ENCODE measurements at regions not wholly inside any gene's neighbourhood (a gene's known extent, or its start where the extent isn't known, plus 50 kb on each side); places are given as distances from the start of the nearest gene placed in this dataset.

DNA sequence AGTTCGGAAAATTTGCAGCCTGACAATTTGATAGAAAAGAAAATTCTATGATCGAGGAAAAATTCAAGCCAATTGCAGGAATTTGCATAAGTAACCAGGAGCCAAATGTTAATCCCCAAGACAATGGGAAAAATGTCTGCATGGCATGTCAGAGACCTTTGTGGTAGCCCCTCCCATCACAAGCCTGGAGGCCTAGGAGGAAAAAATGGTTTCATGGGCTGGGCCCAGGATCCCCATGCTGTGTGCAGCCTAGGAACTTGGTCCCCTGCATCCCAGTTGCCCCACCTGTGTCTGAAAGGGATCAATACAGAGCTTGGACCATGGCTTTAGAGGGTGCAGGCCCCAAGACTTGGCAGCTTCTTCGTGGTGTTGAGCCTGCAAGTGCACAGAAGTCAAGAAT, 1847.9 kb upstream of the ACO1 start:
- intact Hi-C loops (cut with micrococcal nuclease; ENCODE audit: unreplicated experiment) (no loop called here), in situ Hi-C loops (cut with MboI) (no loop called here)
- RAD21 ChIA-PET (ENCODE audit: unreplicated experiment), result no interaction called here
- no peak for ATAC-seq
- Histone ChIP-seq H2AFZ (ENCODE audit: control insufficient read depth, low read depth, low read length) (no peak overlapping the region), H3K27ac (ENCODE audit: control insufficient read depth, insufficient read depth) (no peak overlapping the region), H3K4me1 (ENCODE audit: control insufficient read depth, insufficient read depth, low read length) (no peaks in the 10 kb centered on the region), H4K20me1 (ENCODE audit: control insufficient read depth, insufficient read depth) (no peaks in the 10 kb centered on the region), H3K79me2 (ENCODE audit: control insufficient read depth, insufficient read depth, low read length) (no peaks in the 10 kb centered on the region), H3K9ac (ENCODE audit: control insufficient read depth, insufficient read depth, low read length) (no peak overlapping the region), H3K4me2 (ENCODE audit: control insufficient read depth, insufficient read depth) (no peak overlapping the region), H3K27me3 (replicated peaks in 1 of 2; ENCODE audit: control insufficient read depth in 2 of 2, insufficient read depth in 2 of 2, low read length in 1 of 2) (no peaks in the 10 kb centered on the region), H3K4me3 (no peak overlapping the region), H3K36me3 (ENCODE audit: control insufficient read depth in 2 of 2, insufficient read depth in 2 of 2, low read length in 1 of 2) (no peaks in the 10 kb centered on the region), H3K9me3 (replicated peaks; ENCODE audit: control insufficient read depth, insufficient read depth, low read length) (no peaks in the 10 kb centered on the region)
- SMC1A ChIA-PET (ENCODE audit: uncharacterized antibody, unreplicated experiment), result no interaction called here
- POLR2A ChIA-PET, result no interaction called here
- FAIRE-seq, result no peak
- 2% methylated on average over 3 of the region's 3 CpGs for WGBS (ENCODE audit: insufficient coverage, insufficient replicate concordance, low lambda C conversion rate, missing lambda C conversion rate)
- no peak for DNase-seq (ENCODE audit: low read depth, low spot score)
- TF ChIP-seq, protein P1, sequence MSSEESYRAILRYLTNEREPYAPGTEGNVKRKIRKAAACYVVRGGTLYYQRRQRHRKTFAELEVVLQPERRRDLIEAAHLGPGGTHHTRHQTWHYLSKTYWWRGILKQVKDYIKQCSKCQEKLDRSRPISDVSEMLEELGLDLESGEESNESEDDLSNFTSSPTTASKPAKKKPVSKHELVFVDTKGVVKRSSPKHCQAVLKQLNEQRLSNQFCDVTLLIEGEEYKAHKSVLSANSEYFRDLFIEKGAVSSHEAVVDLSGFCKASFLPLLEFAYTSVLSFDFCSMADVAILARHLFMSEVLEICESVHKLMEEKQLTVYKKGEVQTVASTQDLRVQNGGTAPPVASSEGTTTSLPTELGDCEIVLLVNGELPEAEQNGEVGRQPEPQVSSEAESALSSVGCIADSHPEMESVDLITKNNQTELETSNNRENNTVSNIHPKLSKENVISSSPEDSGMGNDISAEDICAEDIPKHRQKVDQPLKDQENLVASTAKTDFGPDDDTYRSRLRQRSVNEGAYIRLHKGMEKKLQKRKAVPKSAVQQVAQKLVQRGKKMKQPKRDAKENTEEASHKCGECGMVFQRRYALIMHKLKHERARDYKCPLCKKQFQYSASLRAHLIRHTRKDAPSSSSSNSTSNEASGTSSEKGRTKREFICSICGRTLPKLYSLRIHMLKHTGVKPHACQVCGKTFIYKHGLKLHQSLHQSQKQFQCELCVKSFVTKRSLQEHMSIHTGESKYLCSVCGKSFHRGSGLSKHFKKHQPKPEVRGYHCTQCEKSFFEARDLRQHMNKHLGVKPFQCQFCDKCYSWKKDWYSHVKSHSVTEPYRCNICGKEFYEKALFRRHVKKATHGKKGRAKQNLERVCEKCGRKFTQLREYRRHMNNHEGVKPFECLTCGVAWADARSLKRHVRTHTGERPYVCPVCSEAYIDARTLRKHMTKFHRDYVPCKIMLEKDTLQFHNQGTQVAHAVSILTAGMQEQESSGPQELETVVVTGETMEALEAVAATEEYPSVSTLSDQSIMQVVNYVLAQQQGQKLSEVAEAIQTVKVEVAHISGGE (CRISPR knock-in tag; IDR thresholded peaks at IDR 0.05), result no peak
- TF ChIP-seq, protein P2, sequence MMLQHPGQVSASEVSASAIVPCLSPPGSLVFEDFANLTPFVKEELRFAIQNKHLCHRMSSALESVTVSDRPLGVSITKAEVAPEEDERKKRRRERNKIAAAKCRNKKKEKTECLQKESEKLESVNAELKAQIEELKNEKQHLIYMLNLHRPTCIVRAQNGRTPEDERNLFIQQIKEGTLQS (IDR thresholded peaks at IDR 0.05; ENCODE audit: borderline replicate concordance, extremely low read depth, low read depth, low read length), result no peak
- TF ChIP-seq, protein P3, sequence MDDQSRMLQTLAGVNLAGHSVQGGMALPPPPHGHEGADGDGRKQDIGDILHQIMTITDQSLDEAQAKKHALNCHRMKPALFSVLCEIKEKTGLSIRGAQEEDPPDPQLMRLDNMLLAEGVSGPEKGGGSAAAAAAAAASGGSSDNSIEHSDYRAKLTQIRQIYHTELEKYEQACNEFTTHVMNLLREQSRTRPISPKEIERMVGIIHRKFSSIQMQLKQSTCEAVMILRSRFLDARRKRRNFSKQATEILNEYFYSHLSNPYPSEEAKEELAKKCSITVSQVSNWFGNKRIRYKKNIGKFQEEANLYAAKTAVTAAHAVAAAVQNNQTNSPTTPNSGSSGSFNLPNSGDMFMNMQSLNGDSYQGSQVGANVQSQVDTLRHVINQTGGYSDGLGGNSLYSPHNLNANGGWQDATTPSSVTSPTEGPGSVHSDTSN (IDR thresholded peaks at IDR 0.05; ENCODE audit: insufficient replicate concordance, low read depth, low read length), result no peak
- TF ChIP-seq, protein P4, sequence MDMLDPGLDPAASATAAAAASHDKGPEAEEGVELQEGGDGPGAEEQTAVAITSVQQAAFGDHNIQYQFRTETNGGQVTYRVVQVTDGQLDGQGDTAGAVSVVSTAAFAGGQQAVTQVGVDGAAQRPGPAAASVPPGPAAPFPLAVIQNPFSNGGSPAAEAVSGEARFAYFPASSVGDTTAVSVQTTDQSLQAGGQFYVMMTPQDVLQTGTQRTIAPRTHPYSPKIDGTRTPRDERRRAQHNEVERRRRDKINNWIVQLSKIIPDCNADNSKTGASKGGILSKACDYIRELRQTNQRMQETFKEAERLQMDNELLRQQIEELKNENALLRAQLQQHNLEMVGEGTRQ (IDR thresholded peaks at IDR 0.05; ENCODE audit: borderline replicate concordance, low read depth, low read length), result no peak
- no peak for TF ChIP-seq RELA (IDR thresholded peaks at IDR 0.05; ENCODE audit: borderline replicate concordance, partially characterized antibody)
- TF ChIP-seq, protein P5, sequence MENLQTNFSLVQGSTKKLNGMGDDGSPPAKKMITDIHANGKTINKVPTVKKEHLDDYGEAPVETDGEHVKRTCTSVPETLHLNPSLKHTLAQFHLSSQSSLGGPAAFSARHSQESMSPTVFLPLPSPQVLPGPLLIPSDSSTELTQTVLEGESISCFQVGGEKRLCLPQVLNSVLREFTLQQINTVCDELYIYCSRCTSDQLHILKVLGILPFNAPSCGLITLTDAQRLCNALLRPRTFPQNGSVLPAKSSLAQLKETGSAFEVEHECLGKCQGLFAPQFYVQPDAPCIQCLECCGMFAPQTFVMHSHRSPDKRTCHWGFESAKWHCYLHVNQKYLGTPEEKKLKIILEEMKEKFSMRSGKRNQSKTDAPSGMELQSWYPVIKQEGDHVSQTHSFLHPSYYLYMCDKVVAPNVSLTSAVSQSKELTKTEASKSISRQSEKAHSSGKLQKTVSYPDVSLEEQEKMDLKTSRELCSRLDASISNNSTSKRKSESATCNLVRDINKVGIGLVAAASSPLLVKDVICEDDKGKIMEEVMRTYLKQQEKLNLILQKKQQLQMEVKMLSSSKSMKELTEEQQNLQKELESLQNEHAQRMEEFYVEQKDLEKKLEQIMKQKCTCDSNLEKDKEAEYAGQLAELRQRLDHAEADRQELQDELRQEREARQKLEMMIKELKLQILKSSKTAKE (IDR thresholded peaks at IDR 0.05; ENCODE audit: low read depth, poor library complexity, severe bottlenecking), result no peak
- TF ChIP-seq, protein P6, sequence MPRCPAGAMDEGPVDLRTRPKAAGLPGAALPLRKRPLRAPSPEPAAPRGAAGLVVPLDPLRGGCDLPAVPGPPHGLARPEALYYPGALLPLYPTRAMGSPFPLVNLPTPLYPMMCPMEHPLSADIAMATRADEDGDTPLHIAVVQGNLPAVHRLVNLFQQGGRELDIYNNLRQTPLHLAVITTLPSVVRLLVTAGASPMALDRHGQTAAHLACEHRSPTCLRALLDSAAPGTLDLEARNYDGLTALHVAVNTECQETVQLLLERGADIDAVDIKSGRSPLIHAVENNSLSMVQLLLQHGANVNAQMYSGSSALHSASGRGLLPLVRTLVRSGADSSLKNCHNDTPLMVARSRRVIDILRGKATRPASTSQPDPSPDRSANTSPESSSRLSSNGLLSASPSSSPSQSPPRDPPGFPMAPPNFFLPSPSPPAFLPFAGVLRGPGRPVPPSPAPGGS (IDR thresholded peaks at IDR 0.05; ENCODE audit: borderline replicate concordance, insufficient read depth, low read depth, low read length, poor library complexity, severe bottlenecking), result no peak
- TF ChIP-seq CBX5 (IDR thresholded peaks at IDR 0.05; ENCODE audit: low read depth), result no peak
- no peak for TF ChIP-seq FOS (IDR thresholded peaks at IDR 0.05; ENCODE audit: borderline replicate concordance, extremely low read depth, insufficient read length)
- CTCF ChIA-PET, result no interaction called here
- no TSS peak for BruUV-seq (replicated peaks)
